GM21576 (cell line): ENCODE measurements at regions not wholly inside any gene's neighbourhood (a gene's known extent, or its start where the extent isn't known, plus 50 kb on each side); places are given as distances from the start of the nearest gene placed in this dataset.

ENCODE experiments used
- ATAC-seq: cut with Tn5 transposase; IDR thresholded peaks from one replicate; pipeline ENCODE4 v1.9.1; 2021; ENCODE audit warnings: mild to moderate bottlenecking, moderate library complexity; ENCODE audit not compliant: unreplicated experiment

- no peak for ATAC-seq
These were observed 646.1 kb downstream of the CDH11 start for GRCh38 chr16:64475627-64476351.

GRCh38 chr16:64470916-64471315, 650.9 kb downstream of the CDH11 start:
- no peak for ATAC-seq

- no peak for ATAC-seq
These were observed 651.8 kb downstream of the CDH11 start for GRCh38 chr16:64469906-64470702.

GRCh38 chr16:64469351-64469750, 652.5 kb downstream of the CDH11 start:
- no peak for ATAC-seq

DNA sequence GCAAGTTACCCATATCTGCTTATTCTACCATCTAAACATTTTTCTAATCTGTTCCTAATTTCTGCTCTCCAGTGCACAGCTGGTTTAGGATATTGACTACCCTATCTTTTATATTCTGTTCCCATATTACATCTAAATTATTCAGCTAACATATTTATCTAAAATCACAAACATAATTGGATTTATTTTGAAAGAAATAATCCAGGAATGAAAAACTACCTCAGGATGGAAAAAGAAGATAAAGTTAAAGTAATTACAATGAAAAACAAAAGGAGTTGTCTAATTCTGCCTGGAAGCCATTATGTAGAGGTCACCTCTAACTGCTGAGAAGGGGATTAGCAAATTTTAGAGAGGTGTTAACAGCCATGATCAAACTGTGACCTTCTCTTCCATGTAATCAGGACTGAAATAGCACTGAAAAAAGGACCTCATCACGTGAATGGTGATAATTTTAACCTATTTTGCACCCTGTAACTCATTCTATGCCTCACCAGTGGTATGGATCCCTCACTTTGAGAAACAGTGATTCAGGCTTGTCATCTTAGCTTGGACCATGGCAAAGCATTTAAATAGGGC, 653.3 kb downstream of the CDH11 start:
- ATAC-seq: no peak

DNA sequence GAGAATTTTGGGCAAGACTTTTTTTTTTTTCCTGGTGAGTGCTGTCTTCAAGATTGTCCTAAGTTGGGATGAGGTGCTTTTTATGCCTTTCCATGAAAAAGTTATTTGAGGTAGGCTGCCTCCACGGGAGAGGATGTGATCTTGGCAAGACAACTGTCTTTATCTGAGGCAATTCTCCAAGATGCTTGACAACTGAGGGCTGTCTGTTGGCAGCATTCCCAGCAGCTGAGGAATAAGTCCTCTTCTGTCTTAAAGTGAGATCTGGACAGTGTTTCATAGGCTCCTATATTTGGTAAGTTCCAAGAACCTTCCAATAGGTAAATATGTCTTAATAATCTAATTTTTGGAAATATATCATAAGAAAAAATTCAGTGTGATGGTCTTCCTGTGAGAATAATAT, 662.0 kb downstream of the CDH11 start:
- ATAC-seq: no peak

DNA sequence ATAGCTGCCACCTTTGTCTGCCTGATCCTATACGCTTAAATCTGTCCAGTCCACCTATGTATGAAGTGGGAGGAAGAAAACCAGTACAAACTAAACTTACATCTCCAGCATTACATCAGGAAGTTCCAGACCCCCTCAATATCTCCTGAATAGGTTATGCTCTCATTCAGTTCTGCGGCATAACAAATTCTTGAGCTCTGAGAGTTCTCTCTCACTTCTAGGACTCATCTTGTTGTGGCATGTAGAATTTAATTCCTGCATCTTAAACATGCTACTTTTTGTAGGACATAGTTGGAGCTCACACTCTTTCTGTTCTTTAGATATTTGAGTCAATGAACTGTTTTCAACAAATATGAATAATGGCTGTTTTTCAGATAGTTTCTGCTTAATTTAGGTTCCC, 662.5 kb downstream of the CDH11 start:
- no peak for ATAC-seq

DNA sequence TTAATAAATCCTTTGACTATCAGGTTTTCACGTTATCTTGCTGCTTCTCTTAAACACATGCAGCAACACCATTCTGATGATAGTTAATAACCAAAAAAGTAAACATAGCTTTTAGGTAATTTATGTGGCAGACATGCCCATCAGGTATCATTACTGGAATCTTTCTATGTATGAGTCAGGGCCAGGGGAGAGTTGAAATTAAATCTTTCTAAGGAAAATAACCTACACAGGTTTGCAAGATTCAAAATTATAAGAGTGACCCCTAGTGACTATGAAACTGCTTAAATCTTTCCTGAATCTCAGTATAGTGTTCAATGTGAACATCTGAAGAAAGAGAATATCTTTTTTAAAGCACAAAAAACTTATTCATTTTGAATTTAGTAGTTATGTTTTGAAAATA, 666.6 kb downstream of the CDH11 start:
- no peak for ATAC-seq

DNA sequence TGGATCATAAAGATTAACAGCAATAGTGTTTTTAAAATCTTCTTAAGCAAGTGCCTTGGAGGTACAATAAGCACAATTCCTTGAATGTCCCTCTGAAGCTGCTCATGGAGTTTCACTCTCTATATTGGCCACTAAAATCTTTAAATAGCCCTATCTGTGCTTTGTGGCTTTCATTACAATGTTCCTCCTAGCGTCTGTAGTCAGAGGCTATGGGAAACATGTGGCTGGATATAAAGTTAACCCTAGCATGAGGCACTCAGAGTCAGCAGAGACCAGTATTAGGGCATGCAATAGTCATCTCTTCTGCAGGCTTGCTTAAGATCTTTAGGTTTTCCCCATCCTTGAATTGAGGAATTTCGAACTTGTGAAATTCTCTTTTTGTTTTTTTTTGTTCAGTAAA, 668.2 kb downstream of the CDH11 start:
- ATAC-seq: no peak

DNA sequence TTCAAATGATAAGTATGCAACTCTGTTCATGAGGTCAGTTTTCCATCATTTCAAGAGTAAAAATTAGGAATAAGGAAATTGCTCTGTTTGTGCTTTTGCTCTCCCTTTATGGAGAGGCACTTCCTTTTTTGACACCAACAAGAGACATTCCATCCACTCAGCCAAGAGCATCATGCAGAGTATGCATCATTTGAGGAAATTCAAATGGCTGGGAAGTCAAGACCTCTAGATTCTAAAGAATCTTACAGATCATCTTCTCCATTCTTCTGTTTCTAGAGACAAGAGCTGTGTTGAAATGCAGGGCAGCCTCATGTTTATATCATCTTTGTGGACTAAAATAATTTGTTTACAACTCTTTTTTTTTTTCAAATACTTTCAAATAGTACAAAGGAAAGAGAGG, 669.4 kb downstream of the CDH11 start:
- ATAC-seq: no peak

DNA sequence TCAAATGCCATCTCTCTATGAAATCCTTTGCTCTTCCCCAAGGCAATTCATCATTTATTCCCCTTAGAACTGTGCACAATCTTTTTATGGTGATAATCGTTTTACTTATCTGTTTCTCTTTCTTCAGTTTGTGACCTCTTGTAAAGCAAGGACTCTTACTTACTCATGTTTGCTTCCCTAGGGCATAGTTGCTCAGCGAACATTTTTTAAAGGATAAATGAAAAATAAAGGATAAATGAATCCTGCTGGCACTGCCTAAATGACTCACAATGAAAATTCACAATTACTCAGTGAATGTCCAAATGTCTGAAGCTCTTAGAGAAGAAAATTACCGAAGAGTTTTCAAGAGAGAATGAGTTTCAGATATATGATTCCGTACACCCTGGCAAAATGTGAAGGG, 671.7 kb downstream of the CDH11 start:
- no peak for ATAC-seq

DNA sequence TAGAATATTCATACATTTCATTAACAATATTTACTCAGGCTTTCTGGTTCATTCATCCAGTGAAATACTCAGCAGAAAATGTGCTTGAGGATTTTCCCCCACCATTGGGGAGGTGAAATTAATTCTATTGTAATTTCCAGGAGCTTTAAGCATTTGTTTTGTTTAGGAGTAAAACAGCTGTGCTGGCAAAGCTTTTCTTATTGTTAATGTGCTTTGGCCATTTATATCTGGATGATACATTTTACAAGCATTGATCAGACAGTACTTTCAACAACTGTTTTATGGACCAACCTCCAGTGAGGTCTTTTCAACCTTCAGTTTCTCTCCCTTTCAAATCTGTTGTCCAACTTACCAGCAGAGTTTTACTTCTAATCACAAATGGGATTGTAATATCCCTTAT, 672.4 kb downstream of the CDH11 start:
- ATAC-seq: no peak

DNA sequence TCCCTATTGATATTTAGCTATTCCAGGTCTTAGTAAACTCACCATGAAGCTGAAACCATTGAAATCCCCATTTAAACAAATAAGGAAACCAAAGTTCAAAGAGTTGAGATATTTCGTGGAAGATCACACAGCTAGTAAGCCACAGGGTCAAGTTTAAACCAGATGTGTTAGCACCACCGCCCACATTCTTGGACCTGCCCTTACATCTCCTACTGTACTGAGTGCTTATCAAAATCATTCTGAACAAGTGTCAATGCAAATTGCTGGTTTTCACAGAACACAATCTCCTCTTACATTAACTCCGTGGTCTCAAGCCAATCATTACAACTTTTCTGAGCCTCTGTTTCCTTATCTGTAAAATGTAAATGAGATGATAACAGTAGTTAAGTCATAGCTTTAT, 676.2 kb downstream of the CDH11 start:
- no peak for ATAC-seq

DNA sequence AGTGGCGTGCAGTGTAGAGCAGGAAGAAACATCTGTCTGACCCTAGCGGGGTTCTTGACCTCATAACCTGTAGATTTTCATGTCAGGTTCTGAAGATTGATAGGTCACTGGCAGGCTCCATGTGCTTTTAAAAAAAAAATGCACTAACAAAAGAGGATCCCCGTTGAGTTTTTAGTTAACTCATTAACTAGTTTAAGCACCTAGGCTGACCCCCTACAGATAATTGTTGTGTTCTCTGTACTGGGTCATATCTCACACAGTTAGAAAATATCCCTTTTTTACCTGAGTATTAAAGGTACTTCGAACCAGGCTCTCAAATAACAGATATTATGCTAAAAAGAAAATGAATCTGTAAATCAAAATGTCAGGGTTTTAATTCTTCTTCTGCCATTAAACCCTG, 676.6 kb downstream of the CDH11 start:
- no peak for ATAC-seq

- ATAC-seq: no peak
These were observed 681.4 kb downstream of the CDH11 start for GRCh38 chr16:64440421-64440831.

DNA sequence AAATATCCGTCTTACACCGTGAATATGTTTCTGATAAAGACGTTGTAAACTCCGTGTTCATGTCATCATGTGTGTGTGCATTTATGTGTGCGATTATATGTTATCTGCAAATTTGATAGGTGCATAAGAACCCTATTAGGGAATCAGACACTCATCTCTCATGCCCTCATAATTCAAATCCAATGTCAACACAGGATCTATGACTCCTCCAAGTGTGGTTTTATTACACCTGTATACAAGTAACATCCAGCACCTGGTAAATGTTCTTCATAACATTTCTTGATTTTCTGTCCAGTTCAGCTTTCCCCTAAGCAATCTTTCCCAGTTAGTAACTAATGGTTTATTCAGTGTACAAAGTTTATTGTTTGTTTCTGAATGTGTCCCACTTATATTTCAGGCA, 681.9 kb downstream of the CDH11 start:
- ATAC-seq: no peak

DNA sequence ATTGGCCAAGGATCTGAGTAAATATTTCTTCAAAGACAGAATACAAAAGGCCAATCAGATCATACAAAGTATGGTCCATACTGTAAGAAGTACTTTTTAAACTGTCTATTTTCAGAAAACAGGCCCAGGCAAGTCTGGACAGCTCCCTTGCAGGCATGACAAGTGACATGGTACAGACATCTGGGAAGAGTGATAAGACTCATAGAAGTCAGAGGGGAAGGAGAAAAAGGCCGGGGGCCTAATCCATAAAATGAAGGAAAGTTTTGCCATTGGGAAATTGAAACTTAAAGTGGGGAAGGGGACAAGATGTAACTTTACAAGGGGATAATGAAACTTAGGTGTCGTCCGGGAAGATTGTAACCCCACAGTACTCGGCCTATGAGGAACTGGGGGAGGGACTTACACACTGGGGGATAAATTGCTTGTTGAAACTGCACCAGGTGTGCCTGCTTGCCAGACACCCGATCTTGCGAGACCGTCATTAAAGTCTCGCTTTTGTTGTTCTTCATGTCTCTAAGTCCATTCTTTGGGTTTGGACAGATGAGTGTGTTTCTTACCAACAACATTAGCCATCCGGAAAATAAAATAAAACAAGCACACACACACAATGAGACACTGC, 684.0 kb downstream of the CDH11 start:
- no peak for ATAC-seq

DNA sequence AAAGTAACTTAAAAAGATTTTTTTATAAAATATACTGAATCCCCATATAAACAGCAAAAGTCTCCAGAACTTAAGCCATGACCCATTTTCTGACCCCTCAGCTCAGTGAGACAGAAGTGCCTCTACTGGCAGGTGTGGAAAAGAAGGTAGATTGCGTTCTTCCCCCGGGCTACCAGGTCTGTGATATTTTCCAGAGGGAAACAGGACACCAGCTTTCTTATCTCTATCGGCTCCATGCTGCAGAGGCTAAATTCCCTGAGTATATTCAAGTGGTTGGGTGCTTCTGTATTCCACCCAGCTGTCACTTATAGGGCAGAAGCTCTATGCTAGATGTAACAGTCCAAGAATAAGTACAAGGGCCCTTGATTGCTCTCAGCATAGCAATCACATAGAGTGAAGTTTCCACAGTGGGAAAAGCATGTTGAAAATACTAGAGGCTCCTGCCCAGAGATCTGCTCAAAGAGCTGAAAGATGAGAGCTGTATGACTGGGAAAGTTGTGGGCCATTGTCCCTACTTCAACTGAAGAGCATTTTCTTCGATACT, 687.3 kb downstream of the CDH11 start:
- ATAC-seq: no peak

- ATAC-seq: no peak
These were observed 693.3 kb downstream of the CDH11 start for GRCh38 chr16:64428463-64429113.

DNA sequence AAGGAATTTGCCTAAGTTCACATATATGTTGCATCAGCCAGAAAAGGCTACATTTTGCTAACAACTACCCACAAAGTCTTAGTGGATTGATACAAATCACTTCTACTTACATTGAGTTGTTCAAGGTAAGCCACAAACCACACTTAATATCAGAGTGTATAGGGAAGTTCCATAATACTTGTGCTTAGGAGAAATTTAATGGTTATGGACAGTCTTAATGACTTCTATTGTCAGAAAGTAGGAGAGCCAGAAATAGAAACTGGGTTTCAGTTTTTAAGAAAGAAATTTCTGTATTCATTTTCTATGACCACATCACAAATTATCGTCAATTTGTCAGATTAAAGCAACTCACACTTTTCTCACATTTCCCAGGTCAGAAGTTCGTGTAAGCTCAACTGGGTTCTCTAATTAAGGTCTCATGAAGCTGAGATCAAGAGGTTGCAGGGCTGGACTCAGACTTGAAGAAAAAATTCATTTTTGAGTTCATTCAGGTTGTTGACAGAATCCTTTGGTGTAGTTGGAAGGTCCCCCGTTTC, 695.7 kb downstream of the CDH11 start:
- no peak for ATAC-seq

DNA sequence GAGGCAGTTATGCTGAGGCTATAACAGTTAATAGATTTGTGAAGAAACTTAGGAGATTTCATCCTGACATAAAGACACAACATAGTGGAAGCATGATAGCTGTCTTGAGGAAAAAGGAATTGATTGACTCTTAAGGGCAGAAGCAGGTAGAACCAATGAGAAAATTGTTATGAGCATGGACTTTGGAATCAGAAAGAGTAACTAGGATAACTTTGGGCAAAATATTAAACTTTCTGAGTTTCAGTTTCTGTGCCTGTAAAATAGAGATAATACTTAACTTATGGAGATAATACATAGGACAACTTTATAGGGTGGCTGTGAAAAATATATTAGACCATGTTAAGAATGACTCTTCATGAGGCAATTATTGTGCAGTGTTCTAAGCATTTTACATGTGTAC, 696.5 kb downstream of the CDH11 start:
- no peak for ATAC-seq
